Mucosa of descending colon (tissue), 3 donors: ENCODE measurements at regions not wholly inside any gene's neighbourhood (a gene's known extent, or its start where the extent isn't known, plus 50 kb on each side); places are given as distances from the start of the nearest gene placed in this dataset.

Experiments
- ATAC-seq: fragments of 200-7000 bp; cut with Tn5 transposase; one replicate; pipeline ENCODE4 v1.9.1; 2020; ENCODE audit warnings: mild to moderate bottlenecking, moderate library complexity
- DNase-seq, 3 donors: peaks; one replicate each; pipeline ENCODE4 v3.0.0-alpha.2; 2020
- H3K36me3 ChIP-seq: fragments of 200-600 bp; one replicate; pipeline ENCODE4 v1.8.0; 2021; ENCODE audit warnings: low read depth, mild to moderate bottlenecking
- H3K4me1 ChIP-seq: fragments of 200-600 bp; one replicate; pipeline ENCODE4 v1.8.0; 2021; ENCODE audit warnings: low read depth, mild to moderate bottlenecking
- H3K4me3 ChIP-seq: fragments of 200-600 bp; one replicate; pipeline ENCODE4 v1.8.0; 2021; ENCODE audit warnings: mild to moderate bottlenecking
- H3K9me3 ChIP-seq: fragments of 200-600 bp; one replicate; pipeline ENCODE4 v1.8.0; 2021; ENCODE audit warnings: mild to moderate bottlenecking
- CTCF ChIP-seq: fragments of 200-600 bp; IDR thresholded peaks from one replicate; pipeline ENCODE4 v1.8.0; 2022; ENCODE audit warnings: antibody characterized with exemption, mild to moderate bottlenecking
- intact Hi-C, 2 donors: fragments of 100-400 bp; cut with DNase I in 1 of 2; cut with micrococcal nuclease in 1 of 2; formaldehyde crosslinking; loops; one replicate each; pipeline versions ENCODE4 v1.11.0 to v1.11.1; 2022; cut with DNase I, micrococcal nuclease
- donor health status: DM: no; HTN: no; CAD: no; lungs with moderate emphysema.
- donor health status: DM: no; HTN: no; CAD: no.
- donor health status: DM: no; HTN: yes; CAD: no.

GRCh38 chr5:118533923-118534322 is 454.4 kb downstream of the DTWD2 start:
- DNase-seq: no peak
- H3K36me3 ChIP-seq: no peaks in the 10 kb centered on the region
- intact Hi-C loops: no loop called here
- no peaks in the 10 kb centered on the region for H3K9me3 ChIP-seq
- TF ChIP-seq CTCF: no peak
- no peak for ATAC-seq
- H3K4me3 ChIP-seq: no peak overlapping the region
- no peaks in the 10 kb centered on the region for H3K4me1 ChIP-seq

GRCh38 chr5:118533156-118533555 is 455.2 kb downstream of the DTWD2 start:
- intact Hi-C loops: no loop called here
- no peaks in the 10 kb centered on the region for H3K4me1 ChIP-seq
- ATAC-seq (no peak), DNase-seq (no peak)
- TF ChIP-seq CTCF: no peak
- no peaks in the 10 kb centered on the region for H3K36me3 ChIP-seq
- no peaks in the 10 kb centered on the region for H3K9me3 ChIP-seq
- H3K4me3 ChIP-seq: no peak overlapping the region

- TF ChIP-seq CTCF: no peak
- intact Hi-C loops: no loop called here
- no peak overlapping the region for H3K4me3 ChIP-seq
- no peak for DNase-seq
- no peaks in the 10 kb centered on the region for H3K36me3 ChIP-seq
- no peaks in the 10 kb centered on the region for H3K9me3 ChIP-seq
- no peaks in the 10 kb centered on the region for H3K4me1 ChIP-seq
- ATAC-seq: no peak
Observed at GRCh38 chr5:118531276-118531675, 457.1 kb downstream of the DTWD2 start.

- Histone ChIP-seq H3K9me3 (no peaks in the 10 kb centered on the region), H3K4me1 (no peaks in the 10 kb centered on the region), H3K4me3 (no peak overlapping the region), H3K36me3 (no peaks in the 10 kb centered on the region)
- intact Hi-C loops: no loop called here
- ATAC-seq: no peak
- TF ChIP-seq CTCF: no peak
- no peak for DNase-seq
Observed at GRCh38 chr5:118529361-118530144, 458.8 kb downstream of the DTWD2 start.

- no peak for ATAC-seq
Observed at GRCh38 chr5:118522626-118523025, 465.7 kb downstream of the DTWD2 start.

More at GRCh38 chr5:118522626-118523025, 465.7 kb downstream of the DTWD2 start:
- Histone ChIP-seq H3K36me3 (no peaks in the 10 kb centered on the region), H3K4me3 (no peak overlapping the region), H3K4me1 (no peaks in the 10 kb centered on the region), H3K9me3 (no peaks in the 10 kb centered on the region)
- intact Hi-C loops: no loop called here
- DNase-seq: no peak
- TF ChIP-seq CTCF: no peak
